GM19238 (cell line): ENCODE measurements at regions not wholly inside any gene's neighbourhood (a gene's known extent, or its start where the extent isn't known, plus 50 kb on each side); places are given as distances from the start of the nearest gene placed in this dataset.

ENCODE experiments used
- DNase-seq: peaks from one replicate; pipeline ENCODE4 v3.0.0; 2011; ENCODE audit warnings: low spot score; ENCODE audit not compliant: insufficient read length

DNA sequence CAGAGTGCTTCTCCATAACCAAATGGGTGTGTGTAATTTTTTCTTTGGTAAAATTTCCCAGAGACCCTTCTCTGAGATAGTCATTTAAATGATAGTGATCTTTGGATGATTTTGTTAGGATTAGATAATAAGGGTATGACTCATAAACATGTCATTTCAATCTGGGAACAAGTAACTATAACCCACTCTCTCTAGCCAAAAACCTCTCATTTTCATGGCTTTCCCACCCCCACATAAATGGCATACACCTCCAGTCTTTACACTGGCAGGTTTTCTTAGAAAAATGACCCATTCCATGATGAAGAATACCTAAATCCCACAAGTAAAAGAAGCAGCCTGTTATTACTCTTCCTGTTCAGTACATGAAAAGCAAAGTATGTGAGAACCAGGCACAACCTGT, 572.0 kb upstream of the ZEB2 start:
- no peak for DNase-seq

GRCh38 chr2:145090841-145091761, 571.2 kb upstream of the ZEB2 start:
- no peak for DNase-seq

DNA sequence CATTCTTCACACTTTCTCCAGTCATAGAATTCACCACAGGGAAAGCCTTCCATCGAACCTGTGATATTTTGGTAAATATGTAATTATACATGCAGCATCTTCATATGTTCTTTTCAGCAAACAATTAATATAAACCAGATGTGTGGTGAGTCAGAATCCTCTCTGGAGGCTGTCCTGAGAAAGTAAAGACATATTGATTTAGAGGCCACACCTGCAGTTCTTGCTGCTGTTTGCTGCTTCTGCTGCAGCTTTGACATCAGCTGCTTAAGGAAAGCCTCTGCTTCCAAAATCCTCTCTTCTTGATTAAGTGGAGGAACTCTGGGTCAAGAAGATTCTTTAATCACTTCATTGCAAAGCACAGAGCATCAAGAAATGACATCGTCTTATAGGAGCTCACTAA, 568.8 kb upstream of the ZEB2 start:
- no peak for DNase-seq

DNA sequence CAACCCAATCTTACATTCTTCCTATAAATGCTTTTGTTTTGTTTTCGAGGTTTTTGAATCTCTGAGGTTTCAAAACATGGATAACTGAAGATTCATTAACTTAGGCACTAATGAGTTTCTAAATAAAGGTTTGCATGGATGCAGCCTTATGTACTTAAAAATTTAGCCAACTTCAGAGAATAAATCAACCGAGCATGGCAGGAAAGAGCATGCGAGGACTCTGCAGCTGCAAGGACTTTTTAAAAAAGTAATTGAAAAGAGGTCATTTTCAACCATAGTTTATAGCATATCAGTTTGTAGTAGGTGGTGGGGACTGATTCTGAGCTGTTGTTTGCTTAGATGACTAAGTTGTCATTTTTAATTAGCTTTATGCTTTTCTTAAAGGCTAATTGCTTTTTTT, 567.0 kb upstream of the ZEB2 start:
- no peak for DNase-seq

DNA sequence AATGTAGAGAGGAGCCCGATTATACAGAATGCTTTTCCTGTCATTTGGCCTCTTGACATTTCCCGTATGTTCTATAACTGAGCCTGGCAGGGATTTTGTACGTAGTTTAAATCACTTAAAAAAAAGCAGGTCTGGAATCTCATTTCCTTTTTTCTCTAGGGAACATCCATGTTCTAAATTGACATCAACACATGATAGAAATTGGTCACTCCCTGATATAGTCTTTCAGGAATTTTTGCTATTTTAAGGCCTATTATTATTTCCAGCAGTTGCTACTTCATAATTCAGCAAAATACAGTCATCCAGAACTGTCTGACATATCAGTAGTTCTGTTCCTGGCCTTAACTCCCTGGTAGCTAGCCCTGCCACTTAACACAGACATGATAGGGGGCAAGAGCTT, 565.7 kb upstream of the ZEB2 start:
- DNase-seq: no peak

DNA sequence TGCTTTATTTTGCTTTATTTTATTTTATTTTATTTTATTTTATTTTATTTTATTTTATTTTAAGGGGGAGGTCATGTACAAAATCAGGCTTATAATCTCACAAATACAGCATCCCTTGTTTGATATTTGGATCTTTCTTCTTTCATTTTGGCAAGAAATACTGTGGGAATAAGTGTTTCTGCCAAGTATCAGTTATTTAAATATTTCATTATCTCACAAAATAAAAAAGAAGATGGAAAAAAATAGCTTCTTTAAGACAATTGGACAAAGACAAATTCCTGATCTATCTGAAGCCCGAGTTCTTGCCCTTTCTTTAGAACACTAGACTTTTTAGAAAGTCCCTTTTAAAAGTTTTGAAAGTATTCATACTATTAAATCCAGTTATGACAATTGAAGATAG, 560.5 kb upstream of the ZEB2 start:
- no peak for DNase-seq

GRCh38 chr2:145079641-145080040, 559.7 kb upstream of the ZEB2 start:
- DNase-seq: no peak

DNA sequence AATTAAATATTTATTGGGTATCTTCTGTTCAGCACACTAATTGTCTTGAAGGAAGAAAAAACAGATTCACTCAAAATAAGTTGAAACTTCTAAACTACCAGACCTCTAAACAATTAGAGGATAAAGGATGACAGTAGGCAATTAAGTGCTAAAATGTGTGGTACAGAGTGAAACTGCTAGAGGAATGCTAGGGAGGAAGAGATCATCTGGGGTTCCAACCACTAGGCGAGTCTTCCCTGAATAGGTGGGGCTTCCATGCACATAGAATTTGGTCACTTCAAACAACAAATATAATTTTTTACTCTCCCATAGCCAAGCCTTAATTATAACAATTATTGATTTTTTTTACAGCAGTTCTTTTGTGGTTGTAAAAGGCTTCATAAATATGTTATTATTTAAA, 559.0 kb upstream of the ZEB2 start:
- no peak for DNase-seq

DNA sequence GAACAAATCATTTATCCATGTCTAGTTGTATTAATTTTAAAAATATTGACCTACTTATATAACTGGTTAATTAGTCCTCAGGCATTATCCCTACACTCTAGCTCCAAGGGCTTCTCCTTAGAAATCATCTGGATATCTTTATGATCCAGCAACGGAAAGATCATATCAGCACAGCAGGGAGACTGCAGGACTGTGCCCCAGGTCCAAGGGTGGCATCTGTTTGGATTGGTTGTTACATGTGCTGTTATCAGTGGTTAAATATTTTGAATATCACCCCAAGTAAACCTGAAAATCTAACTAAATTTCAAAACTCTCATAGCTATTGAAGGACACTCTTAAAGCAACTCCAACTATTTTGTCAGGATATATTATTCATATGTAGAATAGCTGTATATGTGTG, 556.2 kb upstream of the ZEB2 start:
- no peak for DNase-seq

DNA sequence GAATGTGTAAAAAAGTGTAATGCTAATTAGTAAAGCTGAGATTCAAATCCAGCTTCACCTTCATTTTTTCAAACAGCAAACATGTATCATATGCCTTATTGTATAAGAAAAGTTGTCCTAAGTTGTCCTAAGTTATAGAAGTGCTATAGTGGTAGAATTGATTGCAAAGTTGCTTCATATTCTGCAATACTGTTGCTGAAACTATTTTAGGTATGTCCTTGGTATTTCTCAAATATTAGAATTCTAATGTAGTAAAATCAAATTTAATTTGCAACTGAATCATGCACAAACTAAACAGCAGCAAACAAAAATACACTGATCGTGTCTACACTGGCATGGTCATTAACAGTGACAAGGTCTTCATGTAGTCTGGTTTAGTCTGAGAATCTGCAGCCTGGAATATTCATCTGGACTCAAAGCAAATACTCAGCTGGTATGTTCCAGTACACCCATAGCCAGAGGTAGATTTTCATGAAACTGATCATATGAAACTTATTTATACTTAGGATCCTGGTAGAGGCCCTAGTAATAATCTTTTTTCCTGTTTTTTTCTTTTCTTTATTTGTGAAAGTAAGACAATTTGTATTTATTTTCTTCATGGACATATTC, 555.6 kb upstream of the ZEB2 start:
- DNase-seq: no peak

- DNase-seq: no peak
These were observed 550.8 kb upstream of the ZEB2 start for GRCh38 chr2:145070703-145071102.

DNA sequence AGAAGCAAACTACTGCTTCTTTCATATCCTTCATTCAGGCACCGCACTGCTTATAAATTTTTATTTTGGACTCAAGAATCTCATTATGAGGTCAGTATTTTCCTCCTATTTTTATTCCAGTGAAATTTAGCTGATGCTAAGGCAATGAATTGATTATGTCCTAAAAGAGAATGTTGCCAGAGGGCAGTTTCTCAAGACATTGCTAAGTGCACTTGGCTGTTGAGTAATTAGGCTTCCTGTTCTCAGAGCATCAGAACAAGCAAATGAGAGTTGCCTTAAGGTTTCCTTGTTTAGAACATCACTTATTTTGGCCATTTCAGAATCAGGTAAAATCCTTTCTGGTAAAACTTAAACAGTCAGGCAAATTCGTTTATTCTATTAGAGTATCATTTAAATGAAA, 548.6 kb upstream of the ZEB2 start:
- DNase-seq: no peak

GRCh38 chr2:145067549-145068030, 547.7 kb upstream of the ZEB2 start:
- no peak for DNase-seq

DNA sequence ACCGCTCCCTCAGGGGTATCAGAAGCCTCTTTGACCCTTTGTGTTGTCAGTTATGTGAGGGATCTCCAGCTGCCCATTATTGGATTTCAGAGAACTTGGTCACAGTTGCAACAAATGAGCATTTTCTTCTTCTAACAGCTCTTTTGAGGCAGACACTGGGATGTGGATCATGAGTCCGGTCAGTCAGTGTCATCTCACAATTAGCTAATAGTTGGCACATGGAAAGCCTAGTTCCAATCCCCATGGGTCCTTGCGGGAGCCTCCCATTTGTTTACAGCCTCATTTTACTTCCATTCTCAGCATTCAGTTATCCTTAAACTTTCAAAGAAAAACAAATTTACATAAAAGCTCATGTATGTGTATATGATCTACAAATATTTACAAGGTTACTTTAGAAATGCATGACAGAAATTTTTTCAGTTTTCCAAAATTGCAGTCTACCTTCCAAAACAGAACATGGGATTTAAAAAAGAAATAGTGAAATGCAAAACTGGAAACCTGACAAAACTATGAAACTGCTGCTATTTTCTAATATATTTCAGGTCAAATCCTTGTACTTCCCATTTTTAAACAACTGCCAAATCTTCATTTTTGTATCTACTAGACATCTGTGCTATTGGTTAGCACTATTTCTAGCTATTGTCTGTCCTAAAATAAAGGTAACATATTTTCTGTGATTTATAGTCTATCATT, 547.1 kb upstream of the ZEB2 start:
- DNase-seq: no peak

DNA sequence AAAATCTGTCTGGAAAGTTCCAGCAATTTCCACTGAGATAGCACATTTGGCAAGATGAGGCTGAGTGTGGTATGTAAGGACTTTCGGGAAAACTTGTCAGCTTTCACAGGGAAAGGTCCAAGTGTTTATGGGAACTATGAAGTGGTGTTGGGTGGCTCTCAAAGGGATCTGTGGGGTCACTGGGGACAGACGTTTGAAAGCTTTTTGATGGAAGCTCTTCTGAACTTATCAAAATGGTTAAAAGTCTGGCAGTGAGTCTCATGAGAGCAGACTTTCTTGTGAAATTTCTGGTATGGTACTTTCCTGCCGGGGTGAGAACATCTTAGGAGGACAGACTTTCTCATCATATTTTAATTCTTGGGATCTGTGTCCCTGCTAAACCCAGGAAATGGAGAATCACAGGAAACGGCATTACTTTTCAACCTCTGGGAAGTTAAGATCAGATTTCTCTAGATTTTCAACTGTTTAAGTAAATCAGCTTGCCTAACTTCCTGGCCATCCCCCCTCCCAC, 546.3 kb upstream of the ZEB2 start:
- DNase-seq: no peak

GRCh38 chr2:145065342-145065741, 545.4 kb upstream of the ZEB2 start:
- no peak for DNase-seq

- DNase-seq: no peak
These were observed 544.6 kb upstream of the ZEB2 start for GRCh38 chr2:145064511-145064910.

GRCh38 chr2:145060876-145061275, 541.0 kb upstream of the ZEB2 start:
- DNase-seq: no peak

GRCh38 chr2:145059914-145060313, 540.0 kb upstream of the ZEB2 start:
- no peak for DNase-seq

GRCh38 chr2:145059343-145059742, 539.4 kb upstream of the ZEB2 start:
- DNase-seq: no peak

DNA sequence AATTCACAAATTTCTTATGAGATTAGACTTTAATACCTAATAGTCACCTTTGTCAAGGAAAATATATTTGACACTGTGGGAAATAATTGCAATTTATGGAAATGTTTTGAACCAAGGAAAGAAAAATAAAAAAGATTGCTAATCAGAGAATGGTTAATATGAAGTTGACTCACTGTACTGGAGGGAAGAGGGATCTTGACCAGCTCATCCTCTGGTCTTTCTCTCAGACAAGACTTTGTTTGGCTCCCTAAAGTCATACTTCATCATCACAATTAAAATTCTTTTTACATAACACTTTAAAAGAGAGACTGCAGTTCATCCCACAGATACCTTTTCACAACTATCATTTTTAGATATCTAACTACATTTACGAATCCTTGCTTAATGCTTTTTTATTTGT, 538.5 kb upstream of the ZEB2 start:
- no peak for DNase-seq

DNA sequence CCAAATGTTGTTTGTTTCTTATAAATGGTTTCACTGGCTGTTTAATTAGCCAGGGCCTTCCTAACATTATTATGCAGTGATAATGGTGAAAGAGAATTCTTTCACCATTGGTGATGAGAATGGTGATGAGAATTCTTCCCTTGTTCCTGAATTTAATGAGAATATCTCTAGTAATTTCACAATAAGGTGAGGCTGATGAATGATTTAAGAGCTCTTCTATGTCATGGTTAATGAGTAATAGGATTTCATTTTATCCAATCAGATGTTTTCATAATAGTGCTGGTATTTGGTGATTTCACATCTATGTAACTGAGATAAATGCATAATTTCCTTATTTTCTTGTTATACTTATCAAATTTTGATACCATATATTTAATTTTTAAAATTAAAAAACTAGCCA, 535.7 kb upstream of the ZEB2 start:
- no peak for DNase-seq
